Keratinocyte (primary cell): ENCODE measurements at regions not wholly inside any gene's neighbourhood (a gene's known extent, or its start where the extent isn't known, plus 50 kb on each side); places are given as distances from the start of the nearest gene placed in this dataset.

ENCODE experiments used
- EZH2 ChIP-seq: IDR thresholded peaks from one replicate; pipeline ENCODE4 v1.6.1; 2012; ENCODE audit warnings: inconsistent platforms, mild to moderate bottlenecking, low read length, moderate library complexity
- TF ChIP-seq, protein P1 (sequence below), 3 experiments: IDR thresholded peaks in 1 of 3; conservative IDR thresholded peaks in 1 of 3; optimal IDR thresholded peaks in 1 of 3; 2 replicates in 2 of 3; 3 replicates in 1 of 3; pipeline versions ENCODE3 to v1.5.1; 2011; ENCODE audit warnings: low read length in 3 of 3, mild to moderate bottlenecking in 3 of 3, moderate library complexity in 2 of 3, control low read depth in 1 of 3, inconsistent platforms in 1 of 3; ENCODE audit not compliant: insufficient read depth in 2 of 3; ENCODE audit errors: extremely low read depth in 1 of 3

DNA sequence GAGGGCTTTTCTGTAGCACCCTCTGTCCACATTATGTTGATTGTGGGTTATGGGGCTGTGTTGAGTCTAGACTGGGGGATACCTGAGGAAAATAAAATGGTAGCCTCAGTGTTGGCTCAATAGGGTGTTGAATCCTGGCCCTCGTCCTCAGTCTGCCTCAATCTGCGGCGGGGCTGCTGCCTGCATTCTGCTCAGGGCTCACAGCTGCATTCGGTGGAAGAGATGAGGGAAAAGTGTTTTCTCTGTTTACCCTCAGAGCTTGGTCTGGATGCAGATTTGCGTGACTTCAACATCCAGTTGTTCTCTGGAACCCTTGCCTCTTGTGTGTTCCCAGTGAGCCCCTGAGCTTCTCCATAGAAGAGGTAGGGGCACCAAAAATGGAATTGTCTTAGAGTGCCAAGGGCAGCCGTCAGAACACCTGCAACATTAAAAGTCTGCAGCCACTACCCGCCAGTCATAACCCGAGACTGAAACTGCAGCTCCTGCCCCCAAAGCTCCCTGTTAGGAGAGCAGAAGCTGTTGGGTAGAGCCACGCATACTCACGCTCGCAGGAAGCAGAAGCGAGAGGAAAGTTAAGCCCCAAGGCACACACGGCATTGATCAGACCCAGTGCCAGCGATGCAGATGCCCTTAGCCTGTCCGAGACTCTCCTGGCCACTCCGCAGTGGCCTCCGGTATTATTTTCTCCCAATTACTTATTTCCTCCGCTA, 215.3 kb upstream of the C1orf174 start:
- TF ChIP-seq, protein P1, sequence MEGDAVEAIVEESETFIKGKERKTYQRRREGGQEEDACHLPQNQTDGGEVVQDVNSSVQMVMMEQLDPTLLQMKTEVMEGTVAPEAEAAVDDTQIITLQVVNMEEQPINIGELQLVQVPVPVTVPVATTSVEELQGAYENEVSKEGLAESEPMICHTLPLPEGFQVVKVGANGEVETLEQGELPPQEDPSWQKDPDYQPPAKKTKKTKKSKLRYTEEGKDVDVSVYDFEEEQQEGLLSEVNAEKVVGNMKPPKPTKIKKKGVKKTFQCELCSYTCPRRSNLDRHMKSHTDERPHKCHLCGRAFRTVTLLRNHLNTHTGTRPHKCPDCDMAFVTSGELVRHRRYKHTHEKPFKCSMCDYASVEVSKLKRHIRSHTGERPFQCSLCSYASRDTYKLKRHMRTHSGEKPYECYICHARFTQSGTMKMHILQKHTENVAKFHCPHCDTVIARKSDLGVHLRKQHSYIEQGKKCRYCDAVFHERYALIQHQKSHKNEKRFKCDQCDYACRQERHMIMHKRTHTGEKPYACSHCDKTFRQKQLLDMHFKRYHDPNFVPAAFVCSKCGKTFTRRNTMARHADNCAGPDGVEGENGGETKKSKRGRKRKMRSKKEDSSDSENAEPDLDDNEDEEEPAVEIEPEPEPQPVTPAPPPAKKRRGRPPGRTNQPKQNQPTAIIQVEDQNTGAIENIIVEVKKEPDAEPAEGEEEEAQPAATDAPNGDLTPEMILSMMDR (optimal IDR thresholded peaks at IDR 0.05 in 1 of 3, IDR thresholded peaks at IDR 0.05 in 1 of 3, conservative IDR thresholded peaks at IDR 0.05 in 1 of 3; ENCODE audit: extremely low read depth in 1 of 3, insufficient read depth in 2 of 3, low read length in 3 of 3) = no peak
- no peak for TF ChIP-seq EZH2
